Liver (tissue), 2 donors: ENCODE measurements at regions not wholly inside any gene's neighbourhood (a gene's known extent, or its start where the extent isn't known, plus 50 kb on each side); places are given as distances from the start of the nearest gene placed in this dataset.

Experiments used
- TF ChIP-seq, protein P1 (sequence below): fragments of 150-350 bp; IDR thresholded peaks from 2 replicates; pipeline ENCODE4 v1.5.1; 2017; ENCODE audit warnings: improper control_type of control experiment, low read depth, low read length; ENCODE audit not compliant: missing input control
- TF ChIP-seq, protein P2 (sequence below): IDR thresholded peaks from 2 replicates; pipeline ENCODE4 v1.6.1; 2016; ENCODE audit warnings: antibody characterized with exemption, mild to moderate bottlenecking
- donor health status: healthy.

DNA sequence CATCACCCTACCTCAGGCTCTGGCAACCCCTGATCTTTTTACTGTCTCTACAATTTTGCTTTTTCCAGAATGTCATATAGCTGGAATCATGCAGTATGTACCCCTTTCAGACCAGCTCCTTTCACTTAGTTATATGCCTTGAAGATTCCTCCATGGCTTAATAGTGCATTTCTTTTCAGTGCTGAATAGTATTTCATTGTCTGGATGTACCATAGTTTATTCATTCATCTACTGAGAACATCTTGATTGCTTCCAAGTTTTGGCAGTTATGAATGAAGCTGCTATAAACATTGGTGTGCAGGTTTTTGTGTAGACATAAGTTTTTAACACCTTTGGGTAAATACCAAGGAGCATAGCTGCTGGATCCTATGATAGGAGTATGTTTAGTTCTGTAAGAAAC lies 50.8 kb upstream of the ANP32A start:
- TF ChIP-seq, protein P1, sequence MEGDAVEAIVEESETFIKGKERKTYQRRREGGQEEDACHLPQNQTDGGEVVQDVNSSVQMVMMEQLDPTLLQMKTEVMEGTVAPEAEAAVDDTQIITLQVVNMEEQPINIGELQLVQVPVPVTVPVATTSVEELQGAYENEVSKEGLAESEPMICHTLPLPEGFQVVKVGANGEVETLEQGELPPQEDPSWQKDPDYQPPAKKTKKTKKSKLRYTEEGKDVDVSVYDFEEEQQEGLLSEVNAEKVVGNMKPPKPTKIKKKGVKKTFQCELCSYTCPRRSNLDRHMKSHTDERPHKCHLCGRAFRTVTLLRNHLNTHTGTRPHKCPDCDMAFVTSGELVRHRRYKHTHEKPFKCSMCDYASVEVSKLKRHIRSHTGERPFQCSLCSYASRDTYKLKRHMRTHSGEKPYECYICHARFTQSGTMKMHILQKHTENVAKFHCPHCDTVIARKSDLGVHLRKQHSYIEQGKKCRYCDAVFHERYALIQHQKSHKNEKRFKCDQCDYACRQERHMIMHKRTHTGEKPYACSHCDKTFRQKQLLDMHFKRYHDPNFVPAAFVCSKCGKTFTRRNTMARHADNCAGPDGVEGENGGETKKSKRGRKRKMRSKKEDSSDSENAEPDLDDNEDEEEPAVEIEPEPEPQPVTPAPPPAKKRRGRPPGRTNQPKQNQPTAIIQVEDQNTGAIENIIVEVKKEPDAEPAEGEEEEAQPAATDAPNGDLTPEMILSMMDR: no peak
- TF ChIP-seq, protein P2, sequence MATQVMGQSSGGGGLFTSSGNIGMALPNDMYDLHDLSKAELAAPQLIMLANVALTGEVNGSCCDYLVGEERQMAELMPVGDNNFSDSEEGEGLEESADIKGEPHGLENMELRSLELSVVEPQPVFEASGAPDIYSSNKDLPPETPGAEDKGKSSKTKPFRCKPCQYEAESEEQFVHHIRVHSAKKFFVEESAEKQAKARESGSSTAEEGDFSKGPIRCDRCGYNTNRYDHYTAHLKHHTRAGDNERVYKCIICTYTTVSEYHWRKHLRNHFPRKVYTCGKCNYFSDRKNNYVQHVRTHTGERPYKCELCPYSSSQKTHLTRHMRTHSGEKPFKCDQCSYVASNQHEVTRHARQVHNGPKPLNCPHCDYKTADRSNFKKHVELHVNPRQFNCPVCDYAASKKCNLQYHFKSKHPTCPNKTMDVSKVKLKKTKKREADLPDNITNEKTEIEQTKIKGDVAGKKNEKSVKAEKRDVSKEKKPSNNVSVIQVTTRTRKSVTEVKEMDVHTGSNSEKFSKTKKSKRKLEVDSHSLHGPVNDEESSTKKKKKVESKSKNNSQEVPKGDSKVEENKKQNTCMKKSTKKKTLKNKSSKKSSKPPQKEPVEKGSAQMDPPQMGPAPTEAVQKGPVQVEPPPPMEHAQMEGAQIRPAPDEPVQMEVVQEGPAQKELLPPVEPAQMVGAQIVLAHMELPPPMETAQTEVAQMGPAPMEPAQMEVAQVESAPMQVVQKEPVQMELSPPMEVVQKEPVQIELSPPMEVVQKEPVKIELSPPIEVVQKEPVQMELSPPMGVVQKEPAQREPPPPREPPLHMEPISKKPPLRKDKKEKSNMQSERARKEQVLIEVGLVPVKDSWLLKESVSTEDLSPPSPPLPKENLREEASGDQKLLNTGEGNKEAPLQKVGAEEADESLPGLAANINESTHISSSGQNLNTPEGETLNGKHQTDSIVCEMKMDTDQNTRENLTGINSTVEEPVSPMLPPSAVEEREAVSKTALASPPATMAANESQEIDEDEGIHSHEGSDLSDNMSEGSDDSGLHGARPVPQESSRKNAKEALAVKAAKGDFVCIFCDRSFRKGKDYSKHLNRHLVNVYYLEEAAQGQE: no peak
